DND-41 (cell line): ENCODE measurements at regions not wholly inside any gene's neighbourhood (a gene's known extent, or its start where the extent isn't known, plus 50 kb on each side); places are given as distances from the start of the nearest gene placed in this dataset.

Experiments used
- ATAC-seq: fragments of 200-7000 bp; cut with Tn5 transposase; 3 replicates; pipeline ENCODE4 v1.9.1; 2021; ENCODE audit warnings: low read depth; ENCODE audit not compliant: insufficient read depth
- DNase-seq: peaks from one replicate; pipeline ENCODE4 v3.0.0-alpha.2; 2020
- H2AFZ ChIP-seq: 2 replicates; pipeline ENCODE4 v1.6.0; 2012; ENCODE audit warnings: low read depth, low read length
- H3K27ac ChIP-seq: 2 replicates; pipeline ENCODE4 v1.5.1; 2012; ENCODE audit warnings: low read length, inconsistent platforms
- H3K27me3 ChIP-seq: fragments of 200-600 bp; sonication (generic); 2 replicates; pipeline ENCODE4 v1.6.0; 2012; ENCODE audit warnings: low read length, mild to moderate bottlenecking, inconsistent platforms; ENCODE audit not compliant: insufficient read depth, poor library complexity
- H3K36me3 ChIP-seq: 2 replicates; pipeline ENCODE4 v1.5.1; 2012; ENCODE audit warnings: low read length, inconsistent platforms; ENCODE audit not compliant: insufficient read depth
- H3K4me1 ChIP-seq: 2 replicates; pipeline ENCODE4 v1.5.1; 2012; ENCODE audit warnings: mild to moderate bottlenecking, low read length; ENCODE audit not compliant: insufficient read depth
- H3K4me2 ChIP-seq: 2 replicates; pipeline ENCODE4 v1.6.0; 2012; ENCODE audit warnings: mild to moderate bottlenecking, moderate library complexity, low read length, inconsistent platforms; ENCODE audit not compliant: insufficient read depth
- H3K4me3 ChIP-seq, 2 experiments: fragments of 200-600 bp in 1 of 2; shearing (Covaris generic) in 1 of 2; 2 replicates each; pipeline ENCODE4 v1.5.1; 2012 to 2016; ENCODE audit warnings: inconsistent platforms in 2 of 2, low read length in 2 of 2, mild to moderate bottlenecking in 2 of 2, low read depth in 1 of 2, moderate library complexity in 1 of 2
- H3K79me2 ChIP-seq: 2 replicates; pipeline ENCODE4 v1.6.0; 2012; ENCODE audit warnings: low read length, inconsistent platforms; ENCODE audit not compliant: insufficient read depth
- H3K9ac ChIP-seq: 2 replicates; pipeline ENCODE4 v1.6.0; 2012; ENCODE audit warnings: low read depth, mild to moderate bottlenecking, inconsistent platforms, low read length, moderate library complexity
- H3K9me3 ChIP-seq: 2 replicates; pipeline ENCODE4 v1.5.1; 2012; ENCODE audit warnings: low read length, moderate library complexity, mild to moderate bottlenecking, inconsistent platforms; ENCODE audit not compliant: insufficient read depth, severe bottlenecking
- H4K20me1 ChIP-seq: 2 replicates; pipeline ENCODE4 v1.6.0; 2012; ENCODE audit warnings: low read length; ENCODE audit not compliant: insufficient read depth
- CTCF ChIP-seq: IDR thresholded peaks from 2 replicates; pipeline ENCODE4 v1.5.1; 2012; ENCODE audit warnings: borderline replicate concordance, low read length, moderate library complexity, mild to moderate bottlenecking; ENCODE audit not compliant: poor library complexity, severe bottlenecking; ENCODE audit errors: extremely low read depth
- EZH2 ChIP-seq: IDR thresholded peaks from 3 replicates; pipeline ENCODE4 v1.6.1; 2012; ENCODE audit warnings: borderline replicate concordance, low read depth, mild to moderate bottlenecking, moderate library complexity, low read length, inconsistent platforms; ENCODE audit not compliant: severe bottlenecking

GRCh38 chr13:33487575-33488243 lies 202.2 kb upstream of the STARD13 start:
- DNase-seq (no peak), ATAC-seq (no peak)
- no peaks in the 10 kb centered on the region for H3K4me1 ChIP-seq
- no peaks in the 10 kb centered on the region for H3K36me3 ChIP-seq
- H3K9me3 ChIP-seq, result no peaks in the 10 kb centered on the region
- TF ChIP-seq CTCF (peak; percentile 19), EZH2 (no peak)
- no peak overlapping the region for H3K4me3 ChIP-seq
- no peak overlapping the region for H3K27ac ChIP-seq
- H3K9ac ChIP-seq, result no peak overlapping the region
- no peaks in the 10 kb centered on the region for H4K20me1 ChIP-seq
- H3K79me2 ChIP-seq, result no peaks in the 10 kb centered on the region
- H2AFZ ChIP-seq, result no peak overlapping the region
- H3K27me3 ChIP-seq, result no peaks in the 10 kb centered on the region
- H3K4me2 ChIP-seq, result no peak overlapping the region

GRCh38 chr13:33489563-33489962 lies 204.0 kb upstream of the STARD13 start:
- ATAC-seq, result no peak

GRCh38 chr13:33490461-33491327 lies 205.1 kb upstream of the STARD13 start:
- no peaks in the 10 kb centered on the region for H3K36me3 ChIP-seq
- H4K20me1 ChIP-seq, result no peaks in the 10 kb centered on the region
- DNase-seq (no peak), ATAC-seq (no peak)
- no peaks in the 10 kb centered on the region for H3K9me3 ChIP-seq
- TF ChIP-seq CTCF (no peak), EZH2 (no peak)
- no peaks in the 10 kb centered on the region for H3K4me1 ChIP-seq
- no peak overlapping the region for H3K27ac ChIP-seq
- H3K79me2 ChIP-seq, result no peaks in the 10 kb centered on the region
- no peak overlapping the region for H3K4me3 ChIP-seq
- H3K4me2 ChIP-seq, result no peak overlapping the region
- no peak overlapping the region for H3K9ac ChIP-seq
- H2AFZ ChIP-seq, result no peak overlapping the region
- H3K27me3 ChIP-seq, result no peaks in the 10 kb centered on the region

More at GRCh38 chr13:33489563-33489962, 204.0 kb upstream of the STARD13 start:
- no peaks in the 10 kb centered on the region for H3K79me2 ChIP-seq
- H3K36me3 ChIP-seq, result no peaks in the 10 kb centered on the region
- H3K27ac ChIP-seq, result no peak overlapping the region
- H3K9ac ChIP-seq, result no peak overlapping the region
- no peaks in the 10 kb centered on the region for H3K9me3 ChIP-seq
- TF ChIP-seq CTCF (no peak), EZH2 (no peak)
- H3K4me3 ChIP-seq, result no peak overlapping the region
- no peak for DNase-seq
- no peak overlapping the region for H2AFZ ChIP-seq
- no peaks in the 10 kb centered on the region for H4K20me1 ChIP-seq
- no peaks in the 10 kb centered on the region for H3K4me1 ChIP-seq
- no peaks in the 10 kb centered on the region for H3K27me3 ChIP-seq
- no peak overlapping the region for H3K4me2 ChIP-seq
